ENCODE measurements at regions not wholly inside any gene's neighbourhood (a gene's known extent, or its start where the extent isn't known, plus 50 kb on each side); places are given as distances from the start of the nearest gene placed in this dataset.

GRCh38 chr2:222146488-222146887 is 152.3 kb downstream of the PAX3 start:
- ATAC-seq (no peak), DNase-seq (no peak)
- WGBS, 2 donors, result 43 to 49% methylated on average over 3 of the region's 3 CpGs
- Histone ChIP-seq H3K4me3 (no peak overlapping the region), H3K27me3 (no peaks in the 10 kb centered on the region), H3K36me3 (replicated peaks in 1 of 2; ENCODE audit: insufficient read depth in 1 of 2, low read depth in 2 of 2) (no peaks in the 10 kb centered on the region), H3K27ac (no peak overlapping the region), H3K9me3 (no peaks in the 10 kb centered on the region), H3K4me1 (no peaks in the 10 kb centered on the region)
- intact Hi-C loops (cut with DNase I), result no loop called here
- TF ChIP-seq CTCF (IDR thresholded peaks at IDR 0.05), result no peak
- TF ChIP-seq POLR2A (IDR thresholded peaks at IDR 0.05), result no peak

DNA sequence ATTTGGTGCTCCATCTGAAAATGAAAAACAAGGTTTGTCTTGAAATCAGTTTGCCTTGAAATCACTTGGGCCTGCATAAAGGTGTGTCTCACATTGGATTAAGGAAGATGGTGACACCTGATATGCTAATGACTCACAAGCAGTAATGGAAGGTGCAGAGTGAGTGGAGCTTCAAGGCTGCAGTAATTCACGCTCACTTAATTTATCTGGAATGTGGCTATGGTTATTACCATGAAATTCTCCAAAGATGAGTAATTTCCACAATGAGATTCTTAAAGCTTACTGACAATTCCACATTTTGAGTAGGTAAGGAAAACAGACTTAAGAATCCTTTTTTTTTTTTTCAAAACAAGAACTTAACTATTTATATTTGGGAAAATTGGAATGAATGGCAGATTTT is 156.8 kb downstream of the PAX3 start:
- WGBS, 2 donors, result 88 to 94% methylated on average over 1 of the region's 1 CpG
- H3K4me3 ChIP-seq, result no peak overlapping the region
- H3K36me3 ChIP-seq (replicated peaks in 1 of 2; ENCODE audit: insufficient read depth in 1 of 2, low read depth in 2 of 2), result no peaks in the 10 kb centered on the region
- H3K9me3 ChIP-seq, result no peaks in the 10 kb centered on the region
- no peak for DNase-seq
- H3K4me1 ChIP-seq, result no peaks in the 10 kb centered on the region
- TF ChIP-seq POLR2A (IDR thresholded peaks at IDR 0.05) (no peak), CTCF (IDR thresholded peaks at IDR 0.05) (no peak)
- no peak for ATAC-seq
- no peak overlapping the region for H3K27ac ChIP-seq
- intact Hi-C loops (cut with DNase I), result no loop called here
- H3K27me3 ChIP-seq, result no peaks in the 10 kb centered on the region

DNA sequence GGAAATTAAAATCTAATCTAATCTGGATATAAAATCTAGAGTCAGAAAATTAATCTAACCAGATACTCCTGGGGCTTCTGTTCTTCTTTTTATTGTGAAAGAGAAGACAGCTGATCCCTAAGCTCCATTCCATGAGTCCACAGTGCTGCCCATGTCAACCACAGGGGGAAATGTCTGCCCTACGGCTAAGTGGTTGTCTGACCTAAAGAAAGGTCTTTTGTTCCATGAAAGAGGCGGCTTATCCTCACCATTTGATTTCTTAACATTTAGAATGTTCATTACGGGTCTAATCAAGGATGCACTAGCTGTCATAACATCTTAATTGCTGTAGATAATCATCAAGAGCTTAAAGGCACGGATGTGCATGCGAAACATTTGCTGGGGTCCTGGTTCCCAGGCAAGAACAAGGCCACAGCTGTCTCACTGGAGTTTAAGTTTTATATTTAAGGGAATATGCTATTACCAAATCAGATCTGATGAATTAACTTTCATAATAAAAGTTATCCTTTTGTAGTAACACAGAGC is 162.6 kb downstream of the PAX3 start:
- Histone ChIP-seq H3K27me3 (no peaks in the 10 kb centered on the region), H3K9me3 (no peaks in the 10 kb centered on the region), H3K4me1 (no peaks in the 10 kb centered on the region), H3K4me3 (no peak overlapping the region), H3K27ac (no peak overlapping the region), H3K36me3 (replicated peaks in 1 of 2; ENCODE audit: insufficient read depth in 1 of 2, low read depth in 2 of 2) (no peaks in the 10 kb centered on the region)
- intact Hi-C loops (cut with DNase I), result no loop called here
- DNase-seq (no peak), ATAC-seq (no peak)
- TF ChIP-seq CTCF (IDR thresholded peaks at IDR 0.05), result no peak
- no peak for TF ChIP-seq POLR2A (IDR thresholded peaks at IDR 0.05)
- 48 to 53% methylated on average over 5 of the region's 5 CpGs for WGBS, 2 donors

GRCh38 chr2:222134654-222135053 is 164.1 kb downstream of the PAX3 start:
- no peaks in the 10 kb centered on the region for H3K9me3 ChIP-seq
- H3K27ac ChIP-seq, result no peak overlapping the region
- no peak for ATAC-seq
- TF ChIP-seq POLR2A (IDR thresholded peaks at IDR 0.05), result no peak
- TF ChIP-seq CTCF (IDR thresholded peaks at IDR 0.05), result no peak
- no peak overlapping the region for H3K4me3 ChIP-seq
- no peaks in the 10 kb centered on the region for H3K4me1 ChIP-seq
- DNase-seq, result no peak
- WGBS, 2 donors, result 52 to 66% methylated on average over 1 of the region's 1 CpG
- intact Hi-C loops (cut with DNase I), result no loop called here
- H3K36me3 ChIP-seq (replicated peaks in 1 of 2; ENCODE audit: insufficient read depth in 1 of 2, low read depth in 2 of 2), result no peaks in the 10 kb centered on the region
- no peaks in the 10 kb centered on the region for H3K27me3 ChIP-seq

DNA sequence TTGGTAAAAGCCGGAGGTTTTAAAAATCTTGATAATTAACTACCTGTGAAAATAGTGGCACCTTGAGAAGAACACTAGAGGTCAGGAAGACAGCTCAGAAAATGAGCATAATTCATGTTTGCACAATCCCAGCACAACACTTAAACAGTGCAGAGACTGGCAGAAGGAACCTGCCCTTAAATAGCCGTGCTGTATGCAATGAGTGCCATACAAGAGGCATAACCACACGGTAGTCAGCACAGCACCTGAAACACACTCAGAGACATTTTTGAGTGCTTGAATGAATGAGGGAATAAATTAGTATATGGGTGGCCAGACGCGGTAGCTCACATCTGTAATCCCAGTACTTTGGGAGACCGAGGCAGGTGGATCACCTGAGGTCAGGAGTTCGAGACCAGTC is 164.9 kb downstream of the PAX3 start:
- DNase-seq (no peak), ATAC-seq (no peak)
- Histone ChIP-seq H3K27ac (no peak overlapping the region), H3K4me3 (no peak overlapping the region), H3K36me3 (replicated peaks in 1 of 2; ENCODE audit: insufficient read depth in 1 of 2, low read depth in 2 of 2) (no peaks in the 10 kb centered on the region), H3K9me3 (no peaks in the 10 kb centered on the region), H3K27me3 (no peaks in the 10 kb centered on the region), H3K4me1 (no peaks in the 10 kb centered on the region)
- no peak for TF ChIP-seq CTCF (IDR thresholded peaks at IDR 0.05)
- no peak for TF ChIP-seq POLR2A (IDR thresholded peaks at IDR 0.05)
- intact Hi-C loops (cut with DNase I), result no loop called here
- 73 to 75% methylated on average over 7 of the region's 7 CpGs for WGBS, 2 donors
